LNCAP (cell line): ENCODE measurements at regions not wholly inside any gene's neighbourhood (a gene's known extent, or its start where the extent isn't known, plus 50 kb on each side); places are given as distances from the start of the nearest gene placed in this dataset.

Experiments used
- CTCF ChIP-seq: fragments of 450-650 bp; IDR thresholded peaks from 2 replicates; pipeline ENCODE4 v1.5.1; 2017; ENCODE audit warnings: mild to moderate bottlenecking

- no peak for TF ChIP-seq CTCF
Observed at GRCh38 chr3:109853077-109853731, 515.9 kb upstream of the DPPA4 start.

GRCh38 chr3:109863701-109864100 lies 526.4 kb upstream of the DPPA4 start:
- TF ChIP-seq CTCF = no peak

GRCh38 chr3:109864452-109864851 lies 527.1 kb upstream of the DPPA4 start:
- TF ChIP-seq CTCF = no peak

GRCh38 chr3:109869586-109869985 lies 532.2 kb upstream of the DPPA4 start:
- no peak for TF ChIP-seq CTCF

GRCh38 chr3:109874896-109875708 lies 537.8 kb upstream of the DPPA4 start:
- TF ChIP-seq CTCF = no peak

- no peak for TF ChIP-seq CTCF
Observed at GRCh38 chr3:109882144-109882543, 544.8 kb upstream of the DPPA4 start.

- no peak for TF ChIP-seq CTCF
Observed at GRCh38 chr3:109887293-109887692, 549.9 kb upstream of the DPPA4 start.
